ENCODE measurements at regions not wholly inside any gene's neighbourhood (a gene's known extent, or its start where the extent isn't known, plus 50 kb on each side); places are given as distances from the start of the nearest gene placed in this dataset.

- H3K9me2 ChIP-seq (replicated peaks; ENCODE audit: control insufficient read depth, low read length): no peaks in the 10 kb centered on the region
- no peak overlapping the region for H3K4me3 ChIP-seq (ENCODE audit: low read length)
- no peaks in the 10 kb centered on the region for H3K27me3 ChIP-seq (ENCODE audit: control insufficient read depth, low read length)
- H3K79me2 ChIP-seq (ENCODE audit: control insufficient read depth, low read length): no peaks in the 10 kb centered on the region
- no peak overlapping the region for H3K27ac ChIP-seq (ENCODE audit: low read depth, low read length)
- no peaks in the 10 kb centered on the region for H3K4me1 ChIP-seq (ENCODE audit: control insufficient read depth, low read length)
- H4K20me1 ChIP-seq (ENCODE audit: control insufficient read depth, insufficient read depth, low read depth, low read length): no peaks in the 10 kb centered on the region
- no peak for TF ChIP-seq EZH2phosphoT487 (IDR thresholded peaks at IDR 0.05; ENCODE audit: borderline replicate concordance, low read length)
- no peak for TF ChIP-seq CTCF (IDR thresholded peaks at IDR 0.05; ENCODE audit: low read depth, low read length, poor library complexity, severe bottlenecking)
- H3K36me3 ChIP-seq (ENCODE audit: control insufficient read depth, low read length): no peaks in the 10 kb centered on the region
- no peak overlapping the region for H3K4me2 ChIP-seq (ENCODE audit: low read length)
- no peaks in the 10 kb centered on the region for H3K9me3 ChIP-seq (ENCODE audit: control insufficient read depth, insufficient read depth, low read length)
- H3F3A ChIP-seq (ENCODE audit: control insufficient read depth, insufficient read depth): no peaks in the 10 kb centered on the region
Measured at GRCh38 chr11:112610996-112611750, 350.0 kb upstream of the NCAM1 start.

- no peaks in the 10 kb centered on the region for H3K9me3 ChIP-seq (ENCODE audit: control insufficient read depth, insufficient read depth, low read length)
- no peak overlapping the region for H3K27ac ChIP-seq (ENCODE audit: low read depth, low read length)
- no peaks in the 10 kb centered on the region for H3K9me2 ChIP-seq (replicated peaks; ENCODE audit: control insufficient read depth, low read length)
- H3K4me1 ChIP-seq (ENCODE audit: control insufficient read depth, low read length): no peaks in the 10 kb centered on the region
- TF ChIP-seq CTCF (IDR thresholded peaks at IDR 0.05; ENCODE audit: low read depth, low read length, poor library complexity, severe bottlenecking) (no peak), EZH2phosphoT487 (IDR thresholded peaks at IDR 0.05; ENCODE audit: borderline replicate concordance, low read length) (no peak)
- no peaks in the 10 kb centered on the region for H3K79me2 ChIP-seq (ENCODE audit: control insufficient read depth, low read length)
- H3K27me3 ChIP-seq (ENCODE audit: control insufficient read depth, low read length): no peaks in the 10 kb centered on the region
- H3F3A ChIP-seq (ENCODE audit: control insufficient read depth, insufficient read depth): no peaks in the 10 kb centered on the region
- no peak overlapping the region for H3K4me3 ChIP-seq (ENCODE audit: low read length)
- H3K36me3 ChIP-seq (ENCODE audit: control insufficient read depth, low read length): no peaks in the 10 kb centered on the region
- H4K20me1 ChIP-seq (ENCODE audit: control insufficient read depth, insufficient read depth, low read depth, low read length): no peaks in the 10 kb centered on the region
- no peak overlapping the region for H3K4me2 ChIP-seq (ENCODE audit: low read length)
Measured at GRCh38 chr11:112611771-112612170, 349.4 kb upstream of the NCAM1 start.

- no peaks in the 10 kb centered on the region for H3F3A ChIP-seq (ENCODE audit: control insufficient read depth, insufficient read depth)
- no peaks in the 10 kb centered on the region for H3K4me1 ChIP-seq (ENCODE audit: control insufficient read depth, low read length)
- no peak overlapping the region for H3K27ac ChIP-seq (ENCODE audit: low read depth, low read length)
- H3K9me3 ChIP-seq (ENCODE audit: control insufficient read depth, insufficient read depth, low read length): no peaks in the 10 kb centered on the region
- TF ChIP-seq EZH2phosphoT487 (IDR thresholded peaks at IDR 0.05; ENCODE audit: borderline replicate concordance, low read length): no peak
- TF ChIP-seq CTCF (IDR thresholded peaks at IDR 0.05; ENCODE audit: low read depth, low read length, poor library complexity, severe bottlenecking): no peak
- no peaks in the 10 kb centered on the region for H3K27me3 ChIP-seq (ENCODE audit: control insufficient read depth, low read length)
- H3K9me2 ChIP-seq (replicated peaks; ENCODE audit: control insufficient read depth, low read length): no peaks in the 10 kb centered on the region
- H3K4me3 ChIP-seq (ENCODE audit: low read length): no peak overlapping the region
- no peaks in the 10 kb centered on the region for H3K36me3 ChIP-seq (ENCODE audit: control insufficient read depth, low read length)
- no peaks in the 10 kb centered on the region for H3K79me2 ChIP-seq (ENCODE audit: control insufficient read depth, low read length)
- no peak overlapping the region for H3K4me2 ChIP-seq (ENCODE audit: low read length)
- H4K20me1 ChIP-seq (ENCODE audit: control insufficient read depth, insufficient read depth, low read depth, low read length): no peaks in the 10 kb centered on the region
Measured at GRCh38 chr11:112612250-112612849, 348.9 kb upstream of the NCAM1 start.

Data from DOHH2 (cell line).